Sigmoid colon (tissue), 4 donors: ENCODE measurements at regions not wholly inside any gene's neighbourhood (a gene's known extent, or its start where the extent isn't known, plus 50 kb on each side); places are given as distances from the start of the nearest gene placed in this dataset.
A peak's percentile ranks its signal among the peaks of the same experiment; 100 is the strongest.

ENCODE experiments used
- EP300 ChIP-seq, 4 donors: sonication (generic); formaldehyde crosslinking; IDR thresholded peaks; one replicate each; pipeline ENCODE4 v1.6.1; 2017; ENCODE audit warnings: antibody characterized with exemption in 4 of 4
- POLR2AphosphoS5 ChIP-seq, 4 donors: sonication (generic); formaldehyde crosslinking; IDR thresholded peaks; one replicate each; pipeline ENCODE4 v1.6.1; 2017; ENCODE audit warnings: antibody characterized with exemption in 4 of 4

DNA sequence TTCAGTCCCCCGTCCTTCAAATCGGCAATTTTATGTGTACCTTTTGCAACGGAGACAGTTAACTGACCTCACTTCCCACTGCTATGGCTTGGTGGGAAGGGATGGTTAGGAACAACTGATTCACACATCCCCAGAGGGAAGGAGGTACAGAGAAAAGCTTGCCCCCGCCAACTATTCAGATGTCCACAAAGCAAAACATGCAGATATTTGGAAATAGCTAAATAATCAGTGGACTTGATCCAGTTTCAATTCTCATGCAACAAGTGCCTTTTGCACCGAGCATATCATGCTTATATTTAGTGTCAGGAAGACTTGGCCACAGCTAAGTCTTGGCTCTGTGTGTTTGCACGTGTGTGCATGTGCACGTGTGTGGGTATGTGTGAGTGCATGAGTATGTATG, 144.6 kb downstream of the SNX19 start:
- TF ChIP-seq EP300 (IDR thresholded peaks at IDR 0.05) (no peak), POLR2AphosphoS5 (IDR thresholded peaks at IDR 0.05) (peak in 1 of 4 donors; percentile 10)
